ENCODE measurements at regions not wholly inside any gene's neighbourhood (a gene's known extent, or its start where the extent isn't known, plus 50 kb on each side); places are given as distances from the start of the nearest gene placed in this dataset.
A peak's percentile ranks its signal among the peaks of the same experiment; 100 is the strongest.

DNA sequence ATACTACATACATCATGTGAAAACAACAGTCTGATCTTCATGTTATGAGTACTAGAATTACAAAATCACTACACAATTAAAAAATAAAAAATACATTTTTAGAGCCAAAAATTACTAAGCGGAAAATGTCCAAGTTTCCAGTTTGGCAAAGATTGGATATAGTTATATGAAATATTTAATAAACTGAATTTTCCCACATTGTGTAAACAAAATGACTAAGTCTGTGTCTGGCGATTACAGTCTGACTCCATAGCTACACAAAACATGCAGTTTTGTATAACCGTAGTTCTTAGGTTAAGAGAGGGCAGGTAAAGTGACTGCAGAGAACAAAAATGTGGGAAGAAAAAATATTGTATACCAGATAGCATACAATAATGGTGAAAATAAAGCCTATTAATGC lies 59.2 kb upstream of the TMEM47 start:
- no peak for TF ChIP-seq ZFX (IDR thresholded peaks at IDR 0.05; ENCODE audit: borderline replicate concordance)
- TF ChIP-seq, protein P1, sequence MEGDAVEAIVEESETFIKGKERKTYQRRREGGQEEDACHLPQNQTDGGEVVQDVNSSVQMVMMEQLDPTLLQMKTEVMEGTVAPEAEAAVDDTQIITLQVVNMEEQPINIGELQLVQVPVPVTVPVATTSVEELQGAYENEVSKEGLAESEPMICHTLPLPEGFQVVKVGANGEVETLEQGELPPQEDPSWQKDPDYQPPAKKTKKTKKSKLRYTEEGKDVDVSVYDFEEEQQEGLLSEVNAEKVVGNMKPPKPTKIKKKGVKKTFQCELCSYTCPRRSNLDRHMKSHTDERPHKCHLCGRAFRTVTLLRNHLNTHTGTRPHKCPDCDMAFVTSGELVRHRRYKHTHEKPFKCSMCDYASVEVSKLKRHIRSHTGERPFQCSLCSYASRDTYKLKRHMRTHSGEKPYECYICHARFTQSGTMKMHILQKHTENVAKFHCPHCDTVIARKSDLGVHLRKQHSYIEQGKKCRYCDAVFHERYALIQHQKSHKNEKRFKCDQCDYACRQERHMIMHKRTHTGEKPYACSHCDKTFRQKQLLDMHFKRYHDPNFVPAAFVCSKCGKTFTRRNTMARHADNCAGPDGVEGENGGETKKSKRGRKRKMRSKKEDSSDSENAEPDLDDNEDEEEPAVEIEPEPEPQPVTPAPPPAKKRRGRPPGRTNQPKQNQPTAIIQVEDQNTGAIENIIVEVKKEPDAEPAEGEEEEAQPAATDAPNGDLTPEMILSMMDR (IDR thresholded peaks at IDR 0.05): no peak

DNA sequence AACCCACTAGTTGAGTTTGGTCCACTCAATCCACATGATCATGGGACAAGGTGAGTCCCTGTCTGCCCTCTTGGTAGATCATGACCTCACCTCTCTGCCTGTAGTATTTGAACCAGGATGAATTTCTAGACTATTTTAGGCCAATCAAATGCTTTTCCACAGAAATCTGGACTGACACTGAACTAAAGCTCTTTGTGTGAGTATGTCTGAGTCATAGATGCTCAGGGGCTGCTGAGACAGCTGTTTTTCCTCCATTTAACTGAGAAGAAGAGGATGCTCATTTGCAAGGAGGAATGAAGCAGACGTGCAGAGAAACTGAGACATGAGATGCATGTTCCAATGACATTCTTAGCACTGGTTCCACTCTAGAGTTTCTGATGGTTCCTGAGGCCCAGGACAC lies 77.3 kb upstream of the TMEM47 start:
- H3K27ac ChIP-seq: no peak overlapping the region
- no peak for TF ChIP-seq ZFX (IDR thresholded peaks at IDR 0.05; ENCODE audit: borderline replicate concordance)
- TF ChIP-seq, protein P1 (IDR thresholded peaks at IDR 0.05): no peak

More for the DNA sequence above, 59.2 kb upstream of the TMEM47 start:
- peak overlapping the region; percentile 40 for H3K27ac ChIP-seq

DNA sequence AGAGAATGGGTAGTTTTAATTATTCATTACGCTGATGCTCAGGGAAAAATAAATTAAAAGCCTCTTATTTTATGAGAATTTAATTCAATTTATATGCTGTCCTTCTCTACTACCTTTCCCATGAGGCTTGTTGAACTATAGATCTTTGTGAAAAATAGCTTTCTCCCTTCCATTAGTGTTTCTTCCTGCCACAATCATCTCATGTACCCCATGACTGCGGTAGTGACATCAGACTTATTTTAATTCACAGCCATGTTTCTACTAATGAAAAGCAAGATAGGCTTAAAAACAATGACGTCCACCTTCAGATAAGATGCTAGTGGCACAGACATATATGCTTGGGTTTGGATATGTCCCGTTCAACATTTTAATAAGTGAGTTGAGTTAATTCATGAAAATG lies 87.4 kb upstream of the TMEM47 start:
- no peak overlapping the region for H3K27ac ChIP-seq
- TF ChIP-seq, protein P1 (IDR thresholded peaks at IDR 0.05): no peak
- TF ChIP-seq ZFX (IDR thresholded peaks at IDR 0.05; ENCODE audit: borderline replicate concordance): no peak

DNA sequence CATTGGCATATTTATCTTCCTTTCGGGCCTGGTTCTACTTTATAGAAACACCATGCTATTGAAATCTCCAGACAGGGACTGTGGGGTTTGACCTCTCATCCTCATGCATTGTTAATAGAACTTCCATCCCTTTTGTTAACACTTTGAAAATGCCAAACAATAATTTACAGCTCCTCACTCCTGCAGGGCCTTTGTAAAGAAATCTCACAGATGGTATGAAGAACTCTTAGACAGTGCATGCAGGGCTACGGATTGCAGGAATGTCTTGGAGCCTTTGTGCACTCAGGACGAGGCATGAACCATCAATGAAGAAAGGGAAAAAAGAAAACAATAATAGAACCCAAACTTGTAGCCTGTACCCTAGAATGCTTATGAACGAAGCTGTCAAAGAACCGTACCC lies 92.8 kb upstream of the TMEM47 start:
- TF ChIP-seq, protein P1 (IDR thresholded peaks at IDR 0.05): no peak
- no peak for TF ChIP-seq ZFX (IDR thresholded peaks at IDR 0.05; ENCODE audit: borderline replicate concordance)
- H3K27ac ChIP-seq: no peak overlapping the region

DNA sequence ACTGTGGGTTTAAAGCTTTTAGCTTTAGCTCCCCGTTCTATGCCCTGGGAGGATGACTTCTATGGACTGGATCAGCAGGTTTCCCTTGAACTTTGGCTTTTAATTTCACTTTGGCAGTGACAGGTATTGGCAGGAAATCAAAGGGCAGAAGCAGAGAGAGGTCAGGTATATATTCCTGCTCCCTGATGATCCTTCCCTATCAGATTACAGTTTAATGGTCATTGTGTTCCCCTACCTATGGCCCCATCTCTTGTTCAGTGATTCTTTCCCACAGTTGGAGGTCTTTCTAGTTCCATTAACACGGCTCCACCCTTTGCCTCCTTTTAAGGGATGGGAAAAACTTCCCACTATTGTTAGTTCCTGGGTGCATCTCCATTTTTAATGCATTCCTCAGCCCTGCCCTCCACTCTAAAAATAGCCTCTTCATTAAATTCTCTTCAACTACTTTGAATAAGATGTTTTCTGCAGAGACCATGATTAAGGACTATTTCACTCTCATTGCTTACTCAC lies 107.8 kb upstream of the TMEM47 start:
- no peak overlapping the region for H3K27ac ChIP-seq

DNA sequence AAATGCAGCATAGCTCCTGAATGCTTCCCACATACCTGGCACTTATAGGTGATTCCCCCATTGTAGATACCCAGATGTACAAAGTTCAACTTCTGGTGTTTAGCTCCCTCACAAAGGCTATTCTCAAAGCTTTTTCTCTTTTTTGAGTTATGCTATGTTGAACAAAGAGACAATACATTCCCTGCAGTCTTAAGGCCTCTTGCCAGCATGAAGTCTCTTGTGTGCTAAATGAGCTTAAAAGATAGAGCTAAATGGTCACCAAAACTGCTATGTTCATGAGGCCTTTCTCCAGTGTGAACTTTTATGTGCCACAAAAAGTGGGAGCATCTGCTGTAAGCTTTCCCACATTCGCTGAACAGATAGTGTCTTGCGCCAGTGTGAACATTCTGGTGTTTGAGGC lies 111.2 kb upstream of the TMEM47 start:
- H3K27ac ChIP-seq: no peak overlapping the region
- TF ChIP-seq ZFX (IDR thresholded peaks at IDR 0.05; ENCODE audit: borderline replicate concordance): no peak
- TF ChIP-seq, protein P1 (IDR thresholded peaks at IDR 0.05): no peak

More for the DNA sequence above, 107.8 kb upstream of the TMEM47 start:
- TF ChIP-seq ZFX (IDR thresholded peaks at IDR 0.05; ENCODE audit: borderline replicate concordance): no peak
- TF ChIP-seq, protein P1 (IDR thresholded peaks at IDR 0.05): no peak

DNA sequence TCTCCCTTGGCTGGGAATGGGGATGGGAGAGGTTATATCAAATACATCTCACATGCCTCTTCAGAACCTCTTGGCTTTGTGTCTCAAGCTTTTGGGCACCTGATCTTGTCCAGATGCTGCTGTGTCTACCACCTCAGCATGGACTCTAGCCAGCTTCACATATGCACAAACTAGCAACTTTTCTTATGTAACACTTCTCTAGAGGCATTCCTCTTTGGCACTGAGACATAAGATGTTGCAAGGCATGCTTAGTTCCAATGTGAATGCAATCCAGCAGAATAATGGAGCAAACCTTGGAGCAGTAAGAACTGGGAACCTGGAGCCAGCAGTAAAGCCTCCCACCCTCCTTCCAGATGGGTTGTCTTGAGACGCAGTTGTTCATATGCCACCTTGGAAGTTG lies 113.4 kb upstream of the TMEM47 start:
- no peak overlapping the region for H3K27ac ChIP-seq
- no peak for TF ChIP-seq ZFX (IDR thresholded peaks at IDR 0.05; ENCODE audit: borderline replicate concordance)
- TF ChIP-seq, protein P1 (IDR thresholded peaks at IDR 0.05): no peak
